ENCODE measurements at regions not wholly inside any gene's neighbourhood (a gene's known extent, or its start where the extent isn't known, plus 50 kb on each side); places are given as distances from the start of the nearest gene placed in this dataset.

GRCh38 chr3:181054538-181054937, 65.0 kb upstream of the DNAJC19 start:
- no peak for TF ChIP-seq REST (tag by site-specific recombination; IDR thresholded peaks at IDR 0.05)
- no peak for TF ChIP-seq MYNN (tag by site-specific recombination; IDR thresholded peaks at IDR 0.05; ENCODE audit: borderline replicate concordance)
- no peak for TF ChIP-seq CTCF (tag by site-specific recombination; IDR thresholded peaks at IDR 0.05)
- no peak for TF ChIP-seq ZNF701 (tag by site-specific recombination; IDR thresholded peaks at IDR 0.05)
- no peak for TF ChIP-seq ZNF654 (tag by site-specific recombination; IDR thresholded peaks at IDR 0.05; ENCODE audit: low read depth)
- no peak for TF ChIP-seq ZSCAN5A (tag by site-specific recombination; IDR thresholded peaks at IDR 0.05)
- no peak for TF ChIP-seq ZNF501 (tag by site-specific recombination; IDR thresholded peaks at IDR 0.05)
- TF ChIP-seq ZNF449 (tag by site-specific recombination; IDR thresholded peaks at IDR 0.05): no peak
- TF ChIP-seq ZNF560 (tag by site-specific recombination; IDR thresholded peaks at IDR 0.05; ENCODE audit: borderline replicate concordance): no peak
- TF ChIP-seq ZNF23 (tag by site-specific recombination; IDR thresholded peaks at IDR 0.05; ENCODE audit: borderline replicate concordance): no peak
- no peak for TF ChIP-seq ZFP3 (tag by site-specific recombination; IDR thresholded peaks at IDR 0.05; ENCODE audit: low read depth)
- TF ChIP-seq ZNF274 (IDR thresholded peaks at IDR 0.05; ENCODE audit: low read length): no peak
- TF ChIP-seq ZNF274 (tag by site-specific recombination; IDR thresholded peaks at IDR 0.05; ENCODE audit: borderline replicate concordance): no peak

Measured in HEK293 (cell line).